ENCODE measurements at regions not wholly inside any gene's neighbourhood (a gene's known extent, or its start where the extent isn't known, plus 50 kb on each side); places are given as distances from the start of the nearest gene placed in this dataset.

GRCh38 chr5:3905521-3905920 is 309.9 kb downstream of the IRX1 start:
- TF ChIP-seq EP300 (IDR thresholded peaks at IDR 0.05), result no peak
- TF ChIP-seq, protein P1, sequence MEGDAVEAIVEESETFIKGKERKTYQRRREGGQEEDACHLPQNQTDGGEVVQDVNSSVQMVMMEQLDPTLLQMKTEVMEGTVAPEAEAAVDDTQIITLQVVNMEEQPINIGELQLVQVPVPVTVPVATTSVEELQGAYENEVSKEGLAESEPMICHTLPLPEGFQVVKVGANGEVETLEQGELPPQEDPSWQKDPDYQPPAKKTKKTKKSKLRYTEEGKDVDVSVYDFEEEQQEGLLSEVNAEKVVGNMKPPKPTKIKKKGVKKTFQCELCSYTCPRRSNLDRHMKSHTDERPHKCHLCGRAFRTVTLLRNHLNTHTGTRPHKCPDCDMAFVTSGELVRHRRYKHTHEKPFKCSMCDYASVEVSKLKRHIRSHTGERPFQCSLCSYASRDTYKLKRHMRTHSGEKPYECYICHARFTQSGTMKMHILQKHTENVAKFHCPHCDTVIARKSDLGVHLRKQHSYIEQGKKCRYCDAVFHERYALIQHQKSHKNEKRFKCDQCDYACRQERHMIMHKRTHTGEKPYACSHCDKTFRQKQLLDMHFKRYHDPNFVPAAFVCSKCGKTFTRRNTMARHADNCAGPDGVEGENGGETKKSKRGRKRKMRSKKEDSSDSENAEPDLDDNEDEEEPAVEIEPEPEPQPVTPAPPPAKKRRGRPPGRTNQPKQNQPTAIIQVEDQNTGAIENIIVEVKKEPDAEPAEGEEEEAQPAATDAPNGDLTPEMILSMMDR (IDR thresholded peaks at IDR 0.05), result no peak
- TF ChIP-seq POLR2A (IDR thresholded peaks at IDR 0.05), result no peak
- TF ChIP-seq POLR2AphosphoS5 (IDR thresholded peaks at IDR 0.05), result no peak
